GM12878 (cell line): ENCODE measurements at regions not wholly inside any gene's neighbourhood (a gene's known extent, or its start where the extent isn't known, plus 50 kb on each side); places are given as distances from the start of the nearest gene placed in this dataset.

Source experiments
- ATAC-seq: fragments of 200-7000 bp; cut with Tn5 transposase; 3 replicates; pipeline ENCODE4 v1.9.1; 2020; ENCODE audit warnings: mild to moderate bottlenecking, moderate library complexity
- BruUV-seq: library from RNA; stranded (reverse); fragments of 400-500 nt; replicated peaks from 2 replicates; lab custom pipeline; 2021; lab: Mats Ljungman, UMichigan
- CTCF ChIA-PET: fragments of 300-600 bp; sonication (Branson Sonifier 250); formaldehyde crosslinking; extraction: SDS; loops from one replicate; lab custom pipeline; 2021; ENCODE audit warnings: inconsistent platforms; lab: Yijun Ruan, JAX
- POLR2A ChIA-PET: fragments of 350-600 bp; formaldehyde crosslinking; extraction: SDS; loops from one replicate; lab custom pipeline; 2021; ENCODE audit warnings: inconsistent platforms; lab: Charles Lee
- RAD21 ChIA-PET: fragments of 300-600 bp; sonication (Branson Sonifier 250); formaldehyde crosslinking; loops from one replicate; lab custom pipeline; 2023; ENCODE audit warnings: antibody characterized with exemption; ENCODE audit not compliant: unreplicated experiment; lab: Charles Lee
- SMC1A ChIA-PET: fragments of 300-600 bp; sonication (Branson Sonifier 250); formaldehyde crosslinking; loops from one replicate; lab custom pipeline; 2023; ENCODE audit not compliant: unreplicated experiment, uncharacterized antibody; lab: Charles Lee
- DNase-seq: peaks from one replicate; pipeline ENCODE4 v3.0.0-alpha.2; 2011; ENCODE audit warnings: low read depth, low spot score
- FAIRE-seq: peaks from 3 replicates; lab custom pipeline; 2011; peaks lifted over from hg19 to GRCh38; lab: Jason Lieb, UNC
- H2AFZ ChIP-seq: 2 replicates; pipeline ENCODE4 v1.6.0; 2011; ENCODE audit warnings: low read depth, low read length, control low read depth; ENCODE audit not compliant: control insufficient read depth
- H3K27ac ChIP-seq: 2 replicates; pipeline ENCODE4 v1.5.1; 2011; ENCODE audit warnings: control low read depth; ENCODE audit not compliant: control insufficient read depth, insufficient read depth
- H3K27me3 ChIP-seq, 2 experiments: replicated peaks in 1 of 2; 2 replicates each; pipeline versions ENCODE4 v1.6.0 to v1.6.1; 2011; ENCODE audit warnings: low read length in 1 of 2; ENCODE audit not compliant: control insufficient read depth in 2 of 2, insufficient read depth in 2 of 2
- H3K36me3 ChIP-seq, 2 experiments: 2 replicates each; pipeline ENCODE4 v1.5.1; 2011; ENCODE audit warnings: low read length in 1 of 2; ENCODE audit not compliant: control insufficient read depth in 2 of 2, insufficient read depth in 2 of 2
- H3K4me1 ChIP-seq: 2 replicates; pipeline ENCODE4 v1.6.1; 2011; ENCODE audit warnings: mild to moderate bottlenecking, low read length, moderate library complexity, mixed read lengths; ENCODE audit not compliant: control insufficient read depth, insufficient read depth
- H3K4me2 ChIP-seq: 2 replicates; pipeline ENCODE4 v1.6.0; 2011; ENCODE audit warnings: control low read depth; ENCODE audit not compliant: control insufficient read depth, insufficient read depth
- H3K4me3 ChIP-seq: fragments of 200-600 bp; sonication (generic); 2 replicates; pipeline ENCODE4 v1.5.1; 2016
- H3K79me2 ChIP-seq: 2 replicates; pipeline ENCODE4 v1.6.0; 2011; ENCODE audit warnings: low read length; ENCODE audit not compliant: control insufficient read depth, insufficient read depth
- H3K9ac ChIP-seq: 2 replicates; pipeline ENCODE4 v1.8.0; 2011; ENCODE audit warnings: low read length, control low read depth, mixed read lengths; ENCODE audit not compliant: control insufficient read depth, insufficient read depth
- H3K9me3 ChIP-seq: replicated peaks from 3 replicates; pipeline ENCODE4 v1.5.1; 2011; ENCODE audit warnings: mild to moderate bottlenecking, low read length; ENCODE audit not compliant: control insufficient read depth, insufficient read depth
- H4K20me1 ChIP-seq: 2 replicates; pipeline ENCODE4 v1.6.0; 2011; ENCODE audit not compliant: control insufficient read depth, insufficient read depth
- ASH2L ChIP-seq: fragments of 300-600, 200-600 bp; sonication (generic); IDR thresholded peaks from 2 replicates; pipeline ENCODE4 v1.6.1; 2017; ENCODE audit warnings: low read depth, mild to moderate bottlenecking, borderline replicate concordance
- BMI1 ChIP-seq: fragments of 450-650 bp; IDR thresholded peaks from 2 replicates; pipeline ENCODE4 v1.6.1; 2016; ENCODE audit warnings: mild to moderate bottlenecking, moderate library complexity, borderline replicate concordance
- CEBPB ChIP-seq, 2 experiments: fragments of 150-350 bp in 1 of 2; IDR thresholded peaks; 2 replicates each; pipeline ENCODE4 v1.6.1; 2012 to 2014; ENCODE audit warnings: low read depth in 2 of 2, low read length in 2 of 2, borderline replicate concordance in 1 of 2, inconsistent platforms in 1 of 2
- MEF2B ChIP-seq: fragments of 450-650 bp; IDR thresholded peaks from 2 replicates; pipeline ENCODE4 v1.6.1; 2018; ENCODE audit warnings: mild to moderate bottlenecking, moderate library complexity; ENCODE audit not compliant: partially characterized antibody, poor library complexity, severe bottlenecking
- POLR2AphosphoS2 ChIP-seq: IDR thresholded peaks from 2 replicates; pipeline ENCODE4 v1.6.1; 2011; ENCODE audit warnings: low read depth, mild to moderate bottlenecking, low read length, improper control_type of control experiment, moderate library complexity
- ZSCAN29 ChIP-seq: fragments of 450-650 bp; IDR thresholded peaks from 2 replicates; pipeline ENCODE4 v1.6.1; 2017; ENCODE audit warnings: mild to moderate bottlenecking, moderate library complexity
- WGBS: methylation state at CpG from one replicate; pipeline ENCODE4 v1.1.6; 2016; ENCODE audit warnings: low lambda C conversion rate; ENCODE audit not compliant: insufficient replicate concordance, insufficient coverage; ENCODE audit errors: missing lambda C conversion rate; 5-methylcytosine and 5-hydroxymethylcytosine counted together
- in situ Hi-C: fragments of 300-500 bp; cut with MboI; formaldehyde crosslinking; loops from 9 replicates; pipeline ENCODE4 v1.14.3; 2018; ENCODE audit warnings: mixed read lengths
- intact Hi-C: fragments of 100-400 bp; cut with micrococcal nuclease; formaldehyde crosslinking; loops from one replicate; pipeline ENCODE4 v1.14.2; 2022; ENCODE audit not compliant: unreplicated experiment
- TF ChIP-seq, protein P1 (sequence below): IDR thresholded peaks from 2 replicates; pipeline ENCODE4 v1.6.1; 2012; ENCODE audit warnings: improper control_type of control experiment, low read depth, low read length; ENCODE audit not compliant: insufficient replicate concordance
- TF ChIP-seq, protein P2 (sequence below): fragments of 450-650 bp; IDR thresholded peaks from 2 replicates; pipeline ENCODE4 v1.6.1; 2017; ENCODE audit warnings: mild to moderate bottlenecking, low read depth, inconsistent platforms; ENCODE audit not compliant: poor library complexity, severe bottlenecking
- TF ChIP-seq, protein P3 (sequence below): IDR thresholded peaks from 2 replicates; pipeline ENCODE4 v1.6.1; 2011; ENCODE audit warnings: low read depth, mild to moderate bottlenecking, low read length, moderate library complexity, borderline replicate concordance; ENCODE audit errors: extremely low read depth
- TF ChIP-seq, protein P4 (sequence below): fragments of 450-650 bp; IDR thresholded peaks from 2 replicates; pipeline ENCODE4 v1.6.1; 2016; ENCODE audit warnings: mild to moderate bottlenecking
- TF ChIP-seq, protein P5 (sequence below), 3 experiments: IDR thresholded peaks in 2 of 3; conservative IDR thresholded peaks in 1 of 3; 2 replicates each; pipeline ENCODE4 v1.5.1; 2011; ENCODE audit warnings: low read depth in 3 of 3, low read length in 3 of 3, mild to moderate bottlenecking in 3 of 3, control low read depth in 2 of 3, moderate library complexity in 2 of 3, inconsistent platforms in 1 of 3, mixed read lengths in 1 of 3; ENCODE audit not compliant: control insufficient read depth in 2 of 3, insufficient read depth in 1 of 3; ENCODE audit errors: extremely low read depth in 1 of 3

DNA sequence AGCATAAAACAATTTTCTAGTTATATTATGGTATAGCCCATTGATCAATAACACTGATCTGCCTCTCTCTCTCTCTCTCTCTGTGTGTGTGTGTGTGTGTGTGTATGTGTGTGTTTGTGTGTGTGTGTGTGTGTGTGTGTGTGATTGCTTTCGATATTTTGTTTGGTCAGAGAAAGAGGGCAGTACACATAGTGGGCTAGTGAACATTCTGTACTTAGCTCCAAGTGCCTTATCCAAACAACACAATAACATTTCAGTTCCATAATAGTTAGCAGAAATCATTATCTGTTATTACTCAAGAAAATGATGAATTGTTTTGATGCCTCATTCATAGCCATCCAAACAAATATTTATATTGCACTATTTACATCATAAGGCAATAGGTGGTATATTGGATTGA is 979.1 kb upstream of the CITED2 start:
- no peak for FAIRE-seq
- H4K20me1 ChIP-seq, result no peaks in the 10 kb centered on the region
- no peak overlapping the region for H3K4me3 ChIP-seq
- no peak overlapping the region for H3K9ac ChIP-seq
- no peak overlapping the region for H3K4me2 ChIP-seq
- WGBS, result no CpG with 5 or more reads among the region's 1 CpG
- DNase-seq, result no peak
- H3K79me2 ChIP-seq, result no peaks in the 10 kb centered on the region
- intact Hi-C loops (no loop called here), in situ Hi-C loops (no loop called here)
- ChIA-PET CTCF (interaction anchor here (1.0 kb wide), 1 partner anchor 9 kb away, joined by 4 read pairs; no protein-coding TSS in a partner anchor), POLR2A (no interaction called here), SMC1A (interaction anchor here (0.7 to 1.5 kb wide), 3 partner anchors 9 to 20 kb away, joined by 3 to 4 read pairs (median 3); no protein-coding TSS in a partner anchor), RAD21 (interaction anchor here (0.8 kb wide), 1 partner anchor 320 kb away, joined by 3 read pairs; no protein-coding TSS in a partner anchor)
- no peak overlapping the region for H2AFZ ChIP-seq
- H3K27me3 ChIP-seq, result no peaks in the 10 kb centered on the region
- BruUV-seq, result no TSS peak
- no peaks in the 10 kb centered on the region for H3K4me1 ChIP-seq
- H3K36me3 ChIP-seq, result no peaks in the 10 kb centered on the region
- no peak overlapping the region for H3K27ac ChIP-seq
- ATAC-seq, result no peak
- H3K9me3 ChIP-seq, result no peaks in the 10 kb centered on the region
- TF ChIP-seq MEF2B, result no peak
- no peak for TF ChIP-seq BMI1
- TF ChIP-seq, protein P1, sequence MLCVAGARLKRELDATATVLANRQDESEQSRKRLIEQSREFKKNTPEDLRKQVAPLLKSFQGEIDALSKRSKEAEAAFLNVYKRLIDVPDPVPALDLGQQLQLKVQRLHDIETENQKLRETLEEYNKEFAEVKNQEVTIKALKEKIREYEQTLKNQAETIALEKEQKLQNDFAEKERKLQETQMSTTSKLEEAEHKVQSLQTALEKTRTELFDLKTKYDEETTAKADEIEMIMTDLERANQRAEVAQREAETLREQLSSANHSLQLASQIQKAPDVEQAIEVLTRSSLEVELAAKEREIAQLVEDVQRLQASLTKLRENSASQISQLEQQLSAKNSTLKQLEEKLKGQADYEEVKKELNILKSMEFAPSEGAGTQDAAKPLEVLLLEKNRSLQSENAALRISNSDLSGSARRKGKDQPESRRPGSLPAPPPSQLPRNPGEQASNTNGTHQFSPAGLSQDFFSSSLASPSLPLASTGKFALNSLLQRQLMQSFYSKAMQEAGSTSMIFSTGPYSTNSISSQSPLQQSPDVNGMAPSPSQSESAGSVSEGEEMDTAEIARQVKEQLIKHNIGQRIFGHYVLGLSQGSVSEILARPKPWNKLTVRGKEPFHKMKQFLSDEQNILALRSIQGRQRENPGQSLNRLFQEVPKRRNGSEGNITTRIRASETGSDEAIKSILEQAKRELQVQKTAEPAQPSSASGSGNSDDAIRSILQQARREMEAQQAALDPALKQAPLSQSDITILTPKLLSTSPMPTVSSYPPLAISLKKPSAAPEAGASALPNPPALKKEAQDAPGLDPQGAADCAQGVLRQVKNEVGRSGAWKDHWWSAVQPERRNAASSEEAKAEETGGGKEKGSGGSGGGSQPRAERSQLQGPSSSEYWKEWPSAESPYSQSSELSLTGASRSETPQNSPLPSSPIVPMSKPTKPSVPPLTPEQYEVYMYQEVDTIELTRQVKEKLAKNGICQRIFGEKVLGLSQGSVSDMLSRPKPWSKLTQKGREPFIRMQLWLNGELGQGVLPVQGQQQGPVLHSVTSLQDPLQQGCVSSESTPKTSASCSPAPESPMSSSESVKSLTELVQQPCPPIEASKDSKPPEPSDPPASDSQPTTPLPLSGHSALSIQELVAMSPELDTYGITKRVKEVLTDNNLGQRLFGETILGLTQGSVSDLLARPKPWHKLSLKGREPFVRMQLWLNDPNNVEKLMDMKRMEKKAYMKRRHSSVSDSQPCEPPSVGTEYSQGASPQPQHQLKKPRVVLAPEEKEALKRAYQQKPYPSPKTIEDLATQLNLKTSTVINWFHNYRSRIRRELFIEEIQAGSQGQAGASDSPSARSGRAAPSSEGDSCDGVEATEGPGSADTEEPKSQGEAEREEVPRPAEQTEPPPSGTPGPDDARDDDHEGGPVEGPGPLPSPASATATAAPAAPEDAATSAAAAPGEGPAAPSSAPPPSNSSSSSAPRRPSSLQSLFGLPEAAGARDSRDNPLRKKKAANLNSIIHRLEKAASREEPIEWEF, result no peak
- TF ChIP-seq, protein P2, sequence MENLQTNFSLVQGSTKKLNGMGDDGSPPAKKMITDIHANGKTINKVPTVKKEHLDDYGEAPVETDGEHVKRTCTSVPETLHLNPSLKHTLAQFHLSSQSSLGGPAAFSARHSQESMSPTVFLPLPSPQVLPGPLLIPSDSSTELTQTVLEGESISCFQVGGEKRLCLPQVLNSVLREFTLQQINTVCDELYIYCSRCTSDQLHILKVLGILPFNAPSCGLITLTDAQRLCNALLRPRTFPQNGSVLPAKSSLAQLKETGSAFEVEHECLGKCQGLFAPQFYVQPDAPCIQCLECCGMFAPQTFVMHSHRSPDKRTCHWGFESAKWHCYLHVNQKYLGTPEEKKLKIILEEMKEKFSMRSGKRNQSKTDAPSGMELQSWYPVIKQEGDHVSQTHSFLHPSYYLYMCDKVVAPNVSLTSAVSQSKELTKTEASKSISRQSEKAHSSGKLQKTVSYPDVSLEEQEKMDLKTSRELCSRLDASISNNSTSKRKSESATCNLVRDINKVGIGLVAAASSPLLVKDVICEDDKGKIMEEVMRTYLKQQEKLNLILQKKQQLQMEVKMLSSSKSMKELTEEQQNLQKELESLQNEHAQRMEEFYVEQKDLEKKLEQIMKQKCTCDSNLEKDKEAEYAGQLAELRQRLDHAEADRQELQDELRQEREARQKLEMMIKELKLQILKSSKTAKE, result no peak
- TF ChIP-seq CEBPB (IDR thresholded peaks at IDR 0.05; ENCODE audit: borderline replicate concordance in 1 of 2, low read depth in 2 of 2, low read length in 2 of 2), result no peak
- TF ChIP-seq, protein P3, sequence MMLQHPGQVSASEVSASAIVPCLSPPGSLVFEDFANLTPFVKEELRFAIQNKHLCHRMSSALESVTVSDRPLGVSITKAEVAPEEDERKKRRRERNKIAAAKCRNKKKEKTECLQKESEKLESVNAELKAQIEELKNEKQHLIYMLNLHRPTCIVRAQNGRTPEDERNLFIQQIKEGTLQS, result no peak
- TF ChIP-seq, protein P4, sequence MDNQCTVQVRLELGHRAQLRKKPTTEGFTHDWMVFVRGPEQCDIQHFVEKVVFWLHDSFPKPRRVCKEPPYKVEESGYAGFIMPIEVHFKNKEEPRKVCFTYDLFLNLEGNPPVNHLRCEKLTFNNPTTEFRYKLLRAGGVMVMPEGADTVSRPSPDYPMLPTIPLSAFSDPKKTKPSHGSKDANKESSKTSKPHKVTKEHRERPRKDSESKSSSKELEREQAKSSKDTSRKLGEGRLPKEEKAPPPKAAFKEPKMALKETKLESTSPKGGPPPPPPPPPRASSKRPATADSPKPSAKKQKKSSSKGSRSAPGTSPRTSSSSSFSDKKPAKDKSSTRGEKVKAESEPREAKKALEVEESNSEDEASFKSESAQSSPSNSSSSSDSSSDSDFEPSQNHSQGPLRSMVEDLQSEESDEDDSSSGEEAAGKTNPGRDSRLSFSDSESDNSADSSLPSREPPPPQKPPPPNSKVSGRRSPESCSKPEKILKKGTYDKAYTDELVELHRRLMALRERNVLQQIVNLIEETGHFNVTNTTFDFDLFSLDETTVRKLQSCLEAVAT, result no peak
- TF ChIP-seq POLR2AphosphoS2, result no peak
- TF ChIP-seq ZSCAN29, result no peak
- TF ChIP-seq, protein P5, sequence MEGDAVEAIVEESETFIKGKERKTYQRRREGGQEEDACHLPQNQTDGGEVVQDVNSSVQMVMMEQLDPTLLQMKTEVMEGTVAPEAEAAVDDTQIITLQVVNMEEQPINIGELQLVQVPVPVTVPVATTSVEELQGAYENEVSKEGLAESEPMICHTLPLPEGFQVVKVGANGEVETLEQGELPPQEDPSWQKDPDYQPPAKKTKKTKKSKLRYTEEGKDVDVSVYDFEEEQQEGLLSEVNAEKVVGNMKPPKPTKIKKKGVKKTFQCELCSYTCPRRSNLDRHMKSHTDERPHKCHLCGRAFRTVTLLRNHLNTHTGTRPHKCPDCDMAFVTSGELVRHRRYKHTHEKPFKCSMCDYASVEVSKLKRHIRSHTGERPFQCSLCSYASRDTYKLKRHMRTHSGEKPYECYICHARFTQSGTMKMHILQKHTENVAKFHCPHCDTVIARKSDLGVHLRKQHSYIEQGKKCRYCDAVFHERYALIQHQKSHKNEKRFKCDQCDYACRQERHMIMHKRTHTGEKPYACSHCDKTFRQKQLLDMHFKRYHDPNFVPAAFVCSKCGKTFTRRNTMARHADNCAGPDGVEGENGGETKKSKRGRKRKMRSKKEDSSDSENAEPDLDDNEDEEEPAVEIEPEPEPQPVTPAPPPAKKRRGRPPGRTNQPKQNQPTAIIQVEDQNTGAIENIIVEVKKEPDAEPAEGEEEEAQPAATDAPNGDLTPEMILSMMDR (IDR thresholded peaks at IDR 0.05 in 2 of 3, conservative IDR thresholded peaks at IDR 0.05 in 1 of 3; ENCODE audit: control insufficient read depth in 2 of 3, extremely low read depth in 1 of 3, insufficient read depth in 1 of 3, low read depth in 3 of 3, low read length in 3 of 3), result no peak
- TF ChIP-seq ASH2L, result no peak
